GM18511 (cell line): ENCODE measurements at regions not wholly inside any gene's neighbourhood (a gene's known extent, or its start where the extent isn't known, plus 50 kb on each side); places are given as distances from the start of the nearest gene placed in this dataset.

Experiments
- ATAC-seq: cut with Tn5 transposase; IDR thresholded peaks from one replicate; pipeline ENCODE4 v1.9.1; 2021; ENCODE audit warnings: mild to moderate bottlenecking, moderate library complexity; ENCODE audit not compliant: unreplicated experiment

GRCh38 chr20:50416269-50417022 lies 93.7 kb upstream of the PTPN1 start:
- no peak for ATAC-seq

GRCh38 chr20:50417023-50417329 lies 93.2 kb upstream of the PTPN1 start:
- no peak for ATAC-seq

- ATAC-seq = no peak
Observed at GRCh38 chr20:50417484-50418235, 92.5 kb upstream of the PTPN1 start.

- ATAC-seq = no peak
Observed at GRCh38 chr20:50418890-50419642, 91.1 kb upstream of the PTPN1 start.

- no peak for ATAC-seq
Observed at GRCh38 chr20:50420380-50420779, 89.8 kb upstream of the PTPN1 start.

- no peak for ATAC-seq
Observed at GRCh38 chr20:50421356-50422340, 88.5 kb upstream of the PTPN1 start.

GRCh38 chr20:50423758-50424157 lies 86.4 kb upstream of the PTPN1 start:
- ATAC-seq = no peak

GRCh38 chr20:50425076-50425475 lies 85.1 kb upstream of the PTPN1 start:
- no peak for ATAC-seq

GRCh38 chr20:50426866-50427718 lies 83.1 kb upstream of the PTPN1 start:
- ATAC-seq = no peak

- no peak for ATAC-seq
Observed at GRCh38 chr20:50427719-50428083, 82.5 kb upstream of the PTPN1 start.

- ATAC-seq = no peak
Observed at GRCh38 chr20:50428097-50428828, 81.9 kb upstream of the PTPN1 start.

GRCh38 chr20:50429412-50429811 lies 80.8 kb upstream of the PTPN1 start:
- ATAC-seq = no peak

- ATAC-seq = no peak
Observed at GRCh38 chr20:50431066-50431450, 79.1 kb upstream of the PTPN1 start.

GRCh38 chr20:50433001-50433761 lies 77.0 kb upstream of the PTPN1 start:
- no peak for ATAC-seq

- ATAC-seq = no peak
Observed at GRCh38 chr20:50434321-50434652, 75.9 kb upstream of the PTPN1 start.

- no peak for ATAC-seq
Observed at GRCh38 chr20:50434653-50435396, 75.4 kb upstream of the PTPN1 start.

- ATAC-seq = no peak
Observed at GRCh38 chr20:50435397-50436051, 74.7 kb upstream of the PTPN1 start.
